Endodermal cell (in vitro differentiated cells): ENCODE measurements at regions not wholly inside any gene's neighbourhood (a gene's known extent, or its start where the extent isn't known, plus 50 kb on each side); places are given as distances from the start of the nearest gene placed in this dataset.

Source experiments
- DNase-seq: peaks from one replicate; pipeline ENCODE4 v3.0.0-alpha.2; 2017
- H3K27ac ChIP-seq: 2 replicates; pipeline ENCODE4 v1.5.1; 2013; ENCODE audit warnings: mild to moderate bottlenecking, low read depth, low read length, moderate library complexity
- H3K27me3 ChIP-seq: 2 replicates; pipeline ENCODE4 v1.6.1; 2013; ENCODE audit warnings: mild to moderate bottlenecking, low read length, moderate library complexity; ENCODE audit not compliant: insufficient read depth, control insufficient read depth, poor library complexity, severe bottlenecking
- H3K36me3 ChIP-seq: 2 replicates; pipeline ENCODE4 v1.7.0; 2013; ENCODE audit warnings: mild to moderate bottlenecking, low read length, moderate library complexity; ENCODE audit not compliant: control insufficient read depth, insufficient read depth
- H3K4me1 ChIP-seq: one replicate; pipeline ENCODE4 v1.7.0; 2013; ENCODE audit warnings: low read length; ENCODE audit not compliant: control insufficient read depth, insufficient read depth
- H3K4me3 ChIP-seq: 2 replicates; pipeline ENCODE4 v1.5.1; 2013; ENCODE audit warnings: mild to moderate bottlenecking, low read length, moderate library complexity
- H3K9ac ChIP-seq: 2 replicates; pipeline ENCODE4 v1.6.1; 2013; ENCODE audit warnings: mild to moderate bottlenecking, low read length, moderate library complexity; ENCODE audit not compliant: poor library complexity, severe bottlenecking; ENCODE audit errors: extremely low read depth
- H3K9me3 ChIP-seq: 2 replicates; pipeline ENCODE4 v1.6.1; 2013; ENCODE audit warnings: mild to moderate bottlenecking, low read length, moderate library complexity; ENCODE audit not compliant: control insufficient read depth
- H3K27ac Mint-ChIP-seq: 2 replicates; pipeline ENCODE4 v1.8.0; 2020; ENCODE audit warnings: mixed read lengths
- H3K27me3 Mint-ChIP-seq: 2 replicates; pipeline ENCODE4 v1.8.0; 2021; ENCODE audit warnings: mild to moderate bottlenecking, mixed read lengths; ENCODE audit not compliant: insufficient read depth
- H3K36me3 Mint-ChIP-seq: 2 replicates; pipeline ENCODE4 v1.8.0; 2020; ENCODE audit warnings: low read depth, mixed read lengths
- H3K4me1 Mint-ChIP-seq: 2 replicates; pipeline ENCODE4 v1.8.0; 2020; ENCODE audit warnings: mixed read lengths
- H3K4me3 Mint-ChIP-seq: 2 replicates; pipeline ENCODE4 v1.8.0; 2020; ENCODE audit warnings: mild to moderate bottlenecking, moderate library complexity, mixed read lengths
- H3K9me3 Mint-ChIP-seq: 2 replicates; pipeline ENCODE4 v1.8.0; 2020; ENCODE audit warnings: mild to moderate bottlenecking, mixed read lengths
- WGBS, 2 experiments: methylation state at CpG; one replicate each; pipeline versions ENCODE4 v1.1.5 to v1.1.7; 2013; ENCODE audit warnings: missing lambda C conversion rate in 2 of 2, mixed read lengths in 1 of 2; ENCODE audit not compliant: insufficient coverage in 1 of 2, insufficient read length in 1 of 2; 5-methylcytosine and 5-hydroxymethylcytosine counted together
- TF ChIP-seq, protein P1 (sequence below): fragments of 200-600 bp; sonication (generic); conservative IDR thresholded peaks from 2 replicates; pipeline ENCODE4 v1.5.0; 2021; ENCODE audit warnings: antibody characterized with exemption, mild to moderate bottlenecking

DNA sequence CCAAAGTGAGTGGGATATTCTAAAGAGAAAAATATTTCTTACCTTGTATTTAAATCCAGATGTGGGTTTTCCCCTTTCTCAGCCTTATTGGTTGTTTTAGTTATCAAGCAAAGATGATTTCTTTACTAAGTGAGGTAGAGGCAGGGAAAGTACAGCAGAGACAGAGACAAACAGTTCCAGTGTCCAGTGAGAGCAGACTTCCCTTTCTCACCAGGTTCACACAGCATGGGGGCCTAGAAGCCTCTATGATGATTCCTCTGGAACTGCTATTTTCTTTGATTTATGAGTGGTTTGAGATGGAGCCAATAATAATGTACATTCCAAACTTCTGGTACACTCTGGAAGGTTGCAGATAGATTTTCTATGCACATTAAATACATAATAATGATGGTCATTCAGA, 234.0 kb upstream of the MARCKS start:
- no peak for DNase-seq
- no peaks in the 10 kb centered on the region for H3K36me3 Mint-ChIP-seq
- H3K9me3 Mint-ChIP-seq, result no peaks in the 10 kb centered on the region
- peaks cover 10% of the 10 kb centered on the region for H3K4me1 ChIP-seq
- H3K27ac Mint-ChIP-seq, result no peak overlapping the region
- H3K4me3 ChIP-seq, result no peak overlapping the region
- no peaks in the 10 kb centered on the region for H3K9me3 ChIP-seq
- H3K4me1 Mint-ChIP-seq, result peaks cover 37% of the 10 kb centered on the region
- no peak overlapping the region for H3K27ac ChIP-seq
- no peaks in the 10 kb centered on the region for H3K27me3 ChIP-seq
- H3K4me3 Mint-ChIP-seq, result no peak overlapping the region
- H3K27me3 Mint-ChIP-seq, result peaks cover 55% of the 10 kb centered on the region
- TF ChIP-seq, protein P1, sequence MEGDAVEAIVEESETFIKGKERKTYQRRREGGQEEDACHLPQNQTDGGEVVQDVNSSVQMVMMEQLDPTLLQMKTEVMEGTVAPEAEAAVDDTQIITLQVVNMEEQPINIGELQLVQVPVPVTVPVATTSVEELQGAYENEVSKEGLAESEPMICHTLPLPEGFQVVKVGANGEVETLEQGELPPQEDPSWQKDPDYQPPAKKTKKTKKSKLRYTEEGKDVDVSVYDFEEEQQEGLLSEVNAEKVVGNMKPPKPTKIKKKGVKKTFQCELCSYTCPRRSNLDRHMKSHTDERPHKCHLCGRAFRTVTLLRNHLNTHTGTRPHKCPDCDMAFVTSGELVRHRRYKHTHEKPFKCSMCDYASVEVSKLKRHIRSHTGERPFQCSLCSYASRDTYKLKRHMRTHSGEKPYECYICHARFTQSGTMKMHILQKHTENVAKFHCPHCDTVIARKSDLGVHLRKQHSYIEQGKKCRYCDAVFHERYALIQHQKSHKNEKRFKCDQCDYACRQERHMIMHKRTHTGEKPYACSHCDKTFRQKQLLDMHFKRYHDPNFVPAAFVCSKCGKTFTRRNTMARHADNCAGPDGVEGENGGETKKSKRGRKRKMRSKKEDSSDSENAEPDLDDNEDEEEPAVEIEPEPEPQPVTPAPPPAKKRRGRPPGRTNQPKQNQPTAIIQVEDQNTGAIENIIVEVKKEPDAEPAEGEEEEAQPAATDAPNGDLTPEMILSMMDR, result no peak
- no peaks in the 10 kb centered on the region for H3K36me3 ChIP-seq
- H3K9ac ChIP-seq, result no peak overlapping the region

DNA sequence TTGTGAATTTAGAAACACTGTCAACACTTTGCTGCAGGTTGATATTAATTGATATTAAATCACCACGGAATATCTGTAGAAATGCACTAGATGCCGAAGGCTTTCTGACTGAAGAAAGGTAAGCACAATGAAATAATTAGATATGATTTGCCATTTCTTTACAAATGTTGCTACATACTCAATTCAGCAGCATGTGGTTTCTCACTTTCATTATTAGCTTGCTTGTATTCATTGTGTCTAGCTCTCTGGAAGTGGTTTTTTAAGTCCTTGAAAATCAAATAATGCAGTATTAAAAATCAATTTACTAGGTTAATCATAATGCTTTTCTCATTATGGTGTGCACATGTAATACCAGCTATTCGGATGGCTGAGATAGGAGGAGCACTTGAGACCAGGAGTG, 231.3 kb upstream of the MARCKS start:
- Histone ChIP-seq H3K4me3 (no peak overlapping the region), H3K27ac (no peak overlapping the region), H3K9ac (no peak overlapping the region), H3K27me3 (no peaks in the 10 kb centered on the region), H3K9me3 (no peaks in the 10 kb centered on the region), H3K4me1 (peaks cover 10% of the 10 kb centered on the region), H3K36me3 (no peaks in the 10 kb centered on the region)
- Mint-ChIP-seq H3K27me3 (peaks cover 63% of the 10 kb centered on the region), H3K36me3 (no peaks in the 10 kb centered on the region), H3K9me3 (no peaks in the 10 kb centered on the region), H3K4me1 (peaks cover 39% of the 10 kb centered on the region), H3K27ac (no peak overlapping the region), H3K4me3 (no peak overlapping the region)
- DNase-seq, result no peak
- WGBS, 2 experiments, result 95 to 100% methylated on average over 2 to 3 of the region's 3 CpGs
- TF ChIP-seq, protein P1, result no peak

DNA sequence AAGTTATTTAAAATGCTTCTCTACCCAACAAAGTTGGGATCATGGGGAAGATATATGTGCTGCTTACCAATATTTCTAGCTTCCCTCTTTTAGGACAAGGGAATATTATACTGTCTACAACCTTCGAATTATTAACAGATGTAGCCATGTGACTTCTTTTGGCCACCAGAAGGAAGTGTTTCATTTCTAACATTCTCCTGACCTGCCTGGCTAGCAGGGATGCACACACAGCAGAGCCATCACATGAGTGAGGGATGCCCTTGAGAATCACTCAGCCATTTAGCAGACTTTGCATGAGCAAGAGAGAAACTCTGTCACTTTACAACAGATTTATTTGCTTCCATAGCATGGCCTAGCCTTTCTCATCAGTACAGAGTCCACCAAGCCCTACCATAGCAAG, 230.7 kb upstream of the MARCKS start:
- H3K27me3 Mint-ChIP-seq, result peaks cover 67% of the 10 kb centered on the region
- H3K9me3 Mint-ChIP-seq, result no peaks in the 10 kb centered on the region
- H3K36me3 ChIP-seq, result no peaks in the 10 kb centered on the region
- H3K36me3 Mint-ChIP-seq, result no peaks in the 10 kb centered on the region
- H3K4me3 ChIP-seq, result no peak overlapping the region
- H3K9ac ChIP-seq, result no peak overlapping the region
- TF ChIP-seq, protein P1, result no peak
- H3K27ac ChIP-seq, result no peak overlapping the region
- H3K4me1 Mint-ChIP-seq, result peaks cover 42% of the 10 kb centered on the region
- H3K27ac Mint-ChIP-seq, result no peak overlapping the region
- H3K27me3 ChIP-seq, result no peaks in the 10 kb centered on the region
- 97 to 100% methylated on average over 1 of the region's 1 CpG for WGBS, 2 experiments
- no peak for DNase-seq
- H3K4me1 ChIP-seq, result peaks cover 10% of the 10 kb centered on the region
- no peaks in the 10 kb centered on the region for H3K9me3 ChIP-seq
- H3K4me3 Mint-ChIP-seq, result no peak overlapping the region
